IMR-90 (cell line): ENCODE measurements at regions not wholly inside any gene's neighbourhood (a gene's known extent, or its start where the extent isn't known, plus 50 kb on each side); places are given as distances from the start of the nearest gene placed in this dataset.

Source experiments
- ATAC-seq: fragments of 200-7000 bp; cut with Tn5 transposase; 2 replicates; pipeline ENCODE4 v1.9.1; 2020; ENCODE audit warnings: low read depth, mild to moderate bottlenecking, moderate library complexity
- BruUV-seq: library from RNA; stranded (reverse); fragments of 400-500 nt; replicated peaks from 2 replicates; lab custom pipeline; 2021; lab: Mats Ljungman, UMichigan
- CTCF ChIA-PET: fragments of 300-600 bp; formaldehyde crosslinking; extraction: SDS; loops from one replicate; lab custom pipeline; 2021; ENCODE audit warnings: antibody characterized with exemption; lab: Yijun Ruan, JAX
- POLR2A ChIA-PET: fragments of 300-600 bp; sonication (Branson Sonifier 250); formaldehyde crosslinking; loops from one replicate; lab custom pipeline; 2022; ENCODE audit warnings: antibody characterized with exemption; ENCODE audit not compliant: unreplicated experiment; lab: Charles Lee
- DNase-seq: peaks from one replicate; pipeline ENCODE4 v3.0.0; 2013
- H2AFZ ChIP-seq: replicated peaks from 2 replicates; pipeline ENCODE3; 2013; ENCODE audit warnings: low read length, mild to moderate bottlenecking; ENCODE audit not compliant: poor library complexity
- H2AK5ac ChIP-seq: 2 replicates; pipeline ENCODE4 v1.6.1; 2013; ENCODE audit warnings: low read depth, low read length, inconsistent platforms
- H2AK9ac ChIP-seq: replicated peaks from 2 replicates; pipeline ENCODE3; 2013; ENCODE audit warnings: mild to moderate bottlenecking, low read depth, low read length, moderate library complexity; ENCODE audit not compliant: poor library complexity
- H2BK120ac ChIP-seq: 2 replicates; pipeline ENCODE4 v1.6.1; 2013; ENCODE audit warnings: low read depth, low read length, inconsistent platforms
- H2BK15ac ChIP-seq: 3 replicates; pipeline ENCODE4 v1.6.1; 2013; ENCODE audit warnings: low read depth, low read length, inconsistent platforms
- H2BK20ac ChIP-seq: 2 replicates; pipeline ENCODE4 v1.6.1; 2013; ENCODE audit warnings: low read depth, mild to moderate bottlenecking, inconsistent platforms, low read length, moderate library complexity
- H2BK5ac ChIP-seq: 2 replicates; pipeline ENCODE4 v1.6.1; 2013; ENCODE audit warnings: mild to moderate bottlenecking, low read depth, low read length, inconsistent platforms; ENCODE audit not compliant: poor library complexity, severe bottlenecking
- H3K14ac ChIP-seq: replicated peaks from 2 replicates; pipeline ENCODE4 v1.6.1; 2013; ENCODE audit warnings: low read depth, low read length, inconsistent platforms
- H3K18ac ChIP-seq: 2 replicates; pipeline ENCODE4 v1.6.1; 2013; ENCODE audit warnings: low read depth, low read length, control low read depth
- H3K23ac ChIP-seq: 2 replicates; pipeline ENCODE4 v1.6.1; 2013; ENCODE audit warnings: low read depth, low read length, inconsistent platforms
- H3K27ac ChIP-seq: 2 replicates; pipeline ENCODE4 v1.5.1; 2013; ENCODE audit warnings: mild to moderate bottlenecking, control low read depth, low read length; ENCODE audit not compliant: insufficient read depth
- H3K27me3 ChIP-seq: 2 replicates; pipeline ENCODE4 v1.6.1; 2013; ENCODE audit warnings: low read length; ENCODE audit not compliant: control insufficient read depth, insufficient read depth
- H3K36me3 ChIP-seq: 2 replicates; pipeline ENCODE4 v1.6.1; 2013; ENCODE audit warnings: low read length, mixed read lengths; ENCODE audit not compliant: control insufficient read depth, insufficient read depth
- H3K4ac ChIP-seq: 2 replicates; pipeline ENCODE4 v1.6.1; 2013; ENCODE audit warnings: low read depth, low read length, inconsistent platforms
- H3K4me1 ChIP-seq: 2 replicates; pipeline ENCODE4 v1.6.1; 2013; ENCODE audit warnings: low read length, mixed read lengths; ENCODE audit not compliant: control insufficient read depth, insufficient read depth
- H3K4me2 ChIP-seq: 2 replicates; pipeline ENCODE4 v1.6.1; 2013; ENCODE audit warnings: low read depth, mild to moderate bottlenecking, control low read depth, low read length, moderate library complexity
- H3K4me3 ChIP-seq: 2 replicates; pipeline ENCODE4 v1.5.1; 2013; ENCODE audit warnings: low read depth, mild to moderate bottlenecking, control low read depth, low read length, moderate library complexity; ENCODE audit not compliant: insufficient read depth
- H3K56ac ChIP-seq: 2 replicates; pipeline ENCODE4 v1.6.1; 2013; ENCODE audit warnings: low read length, inconsistent platforms; ENCODE audit not compliant: insufficient read depth; ENCODE audit errors: extremely low read depth
- H3K79me1 ChIP-seq, 2 experiments: 2 replicates each; pipeline ENCODE4 v1.6.1; 2013; ENCODE audit warnings: low read length in 2 of 2, inconsistent platforms in 1 of 2, low read depth in 1 of 2
- H3K9ac ChIP-seq: 2 replicates; pipeline ENCODE4 v1.6.1; 2013; ENCODE audit warnings: low read depth, low read length, control low read depth
- H3K9me1 ChIP-seq: 2 replicates; pipeline ENCODE4 v1.6.1; 2013; ENCODE audit warnings: low read length, inconsistent platforms; ENCODE audit not compliant: insufficient read depth
- H3K9me3 ChIP-seq: 2 replicates; pipeline ENCODE4 v1.6.1; 2013; ENCODE audit warnings: low read length; ENCODE audit not compliant: control insufficient read depth, insufficient read depth
- H4K20me1 ChIP-seq: 2 replicates; pipeline ENCODE4 v1.6.1; 2013; ENCODE audit warnings: low read length, inconsistent platforms; ENCODE audit not compliant: insufficient read depth
- H4K5ac ChIP-seq: 2 replicates; pipeline ENCODE4 v1.6.1; 2013; ENCODE audit warnings: mild to moderate bottlenecking, low read depth, low read length, control low read depth
- H4K8ac ChIP-seq, 2 experiments: 2 replicates each; pipeline ENCODE4 v1.6.1; 2013; ENCODE audit warnings: low read depth in 2 of 2, low read length in 2 of 2, control low read depth in 1 of 2, inconsistent platforms in 1 of 2
- H4K91ac ChIP-seq: 2 replicates; pipeline ENCODE4 v1.6.1; 2013; ENCODE audit warnings: low read depth, low read length, inconsistent platforms; ENCODE audit not compliant: insufficient read depth
- CEBPB ChIP-seq: IDR thresholded peaks from 2 replicates; pipeline ENCODE4 v1.6.1; 2012; ENCODE audit warnings: low read depth, low read length, improper control_type of control experiment
- CHD1 ChIP-seq: IDR thresholded peaks from 2 replicates; pipeline ENCODE4 v1.6.1; 2012; ENCODE audit warnings: low read depth, low read length, improper control_type of control experiment
- CTCF ChIP-seq: conservative IDR thresholded peaks from 2 replicates; pipeline ENCODE4 v1.5.1; 2012; ENCODE audit warnings: mild to moderate bottlenecking, low read depth, low read length, improper control_type of control experiment
- ELK1 ChIP-seq: fragments of 150-350 bp; IDR thresholded peaks from 2 replicates; pipeline ENCODE4 v1.6.1; 2016; ENCODE audit warnings: low read depth, mild to moderate bottlenecking, low read length, moderate library complexity, borderline replicate concordance
- FOS ChIP-seq: fragments of 150-350 bp; IDR thresholded peaks from 2 replicates; pipeline ENCODE4 v1.6.1; 2016; ENCODE audit warnings: low read depth, low read length
- MAFK ChIP-seq: IDR thresholded peaks from 2 replicates; pipeline ENCODE4 v1.6.1; 2012; ENCODE audit warnings: low read depth, low read length, improper control_type of control experiment
- MXI1 ChIP-seq: IDR thresholded peaks from 2 replicates; pipeline ENCODE4 v1.6.1; 2012; ENCODE audit warnings: low read depth, mild to moderate bottlenecking, low read length, moderate library complexity, borderline replicate concordance
- POLR2A ChIP-seq: IDR thresholded peaks from 2 replicates; pipeline ENCODE4 v1.6.1; 2012; ENCODE audit warnings: mild to moderate bottlenecking, low read depth, low read length
- RAD21 ChIP-seq: IDR thresholded peaks from 2 replicates; pipeline ENCODE4 v1.6.1; 2012; ENCODE audit warnings: low read length, improper control_type of control experiment
- RFX5 ChIP-seq: IDR thresholded peaks from 2 replicates; pipeline ENCODE4 v1.8.0; 2012; ENCODE audit warnings: low read depth, mild to moderate bottlenecking, low read length, moderate library complexity
- SMC3 ChIP-seq: fragments of 150-350 bp; IDR thresholded peaks from 2 replicates; pipeline ENCODE4 v1.6.1; 2016; ENCODE audit warnings: low read depth, mild to moderate bottlenecking, antibody characterized with exemption, low read length, moderate library complexity
- USF2 ChIP-seq: fragments of 150-350 bp; IDR thresholded peaks from 2 replicates; pipeline ENCODE4 v1.6.1; 2017; ENCODE audit warnings: mild to moderate bottlenecking, antibody characterized with exemption, low read length, low read depth
- WGBS, 2 experiments: methylation state at CpG; one replicate each; pipeline versions ENCODE4 v1.1.5 to v1.1.7; 2013; ENCODE audit warnings: missing lambda C conversion rate in 2 of 2; ENCODE audit not compliant: insufficient read length in 1 of 2; ENCODE audit errors: extremely low coverage in 2 of 2; 5-methylcytosine and 5-hydroxymethylcytosine counted together
- dilution Hi-C: fragments of 300-500 bp; cut with HindIII; formaldehyde crosslinking; loops from one replicate; pipeline ENCODE4 v1.14.3; 2018; ENCODE audit warnings: low sequenced_read_pairs; ENCODE audit not compliant: unreplicated experiment
- in situ Hi-C: fragments of 300-500 bp; cut with MboI; formaldehyde crosslinking; loops from 3 replicates; pipeline ENCODE4 v1.14.3; 2019; ENCODE audit warnings: low sequenced_read_pairs, inconsistent platforms, mixed read lengths
- intact Hi-C: fragments of 100-400 bp; cut with micrococcal nuclease; formaldehyde crosslinking; loops from 2 replicates; pipeline ENCODE4 v1.10.0; 2022

GRCh38 chr10:23693501-23693901 lies 254.6 kb downstream of the OTUD1 start:
- Histone ChIP-seq H3K56ac (no peak overlapping the region), H2BK120ac (no peak overlapping the region), H3K4me3 (no peak overlapping the region), H3K4me1 (no peaks in the 10 kb centered on the region), H3K27me3 (no peaks in the 10 kb centered on the region; the same call in 1 of the 2 replicates), H2BK20ac (no peak overlapping the region), H3K23ac (no peak overlapping the region), H2AK9ac (no peak overlapping the region), H3K9me3 (no peaks in the 10 kb centered on the region), H3K36me3 (no peaks in the 10 kb centered on the region), H3K4ac (no peak overlapping the region), H4K8ac (no peak overlapping the region), H2AFZ (peak overlapping the region; percentile 11), H2BK5ac (no peak overlapping the region), H3K4me2 (no peak overlapping the region), H4K91ac (no peak overlapping the region), H3K27ac (no peak overlapping the region), H3K79me1 (no peaks in the 10 kb centered on the region), H4K5ac (no peak overlapping the region), H3K9me1 (no peaks in the 10 kb centered on the region), H4K20me1 (no peaks in the 10 kb centered on the region), H2BK15ac (no peak overlapping the region), H3K9ac (no peak overlapping the region), H3K18ac (no peak overlapping the region), H2AK5ac (no peak overlapping the region), H3K14ac (no peak overlapping the region)
- no peak for DNase-seq
- TF ChIP-seq ELK1 (no peak), RFX5 (no peak), SMC3 (no peak), POLR2A (no peak), FOS (no peak), CHD1 (no peak), CEBPB (no peak), MXI1 (no peak), RAD21 (no peak), MAFK (no peak), CTCF (no peak), USF2 (no peak)
- POLR2A ChIA-PET = no interaction called here
- in situ Hi-C loops (no loop called here), intact Hi-C loops (no loop called here), dilution Hi-C loops (no loop called here)
- CTCF ChIA-PET = interaction anchor here (0.6 kb wide), 1 partner anchor 487 kb away, joined by 8 read pairs; no protein-coding TSS in a partner anchor
- BruUV-seq = no TSS peak
- no peak for ATAC-seq
- 9% methylated on average over 7 of the region's 23 CpGs; no CpG with 5 or more reads in 1 of the 2 experiments for WGBS, 2 experiments
